H1 (cell line): ENCODE measurements at regions not wholly inside any gene's neighbourhood (a gene's known extent, or its start where the extent isn't known, plus 50 kb on each side); places are given as distances from the start of the nearest gene placed in this dataset.

Experiments
- CHD7 ChIP-seq: fragments of 300-600 bp; sonication (generic); IDR thresholded peaks from 2 replicates; pipeline ENCODE4 v1.7.1; 2012; ENCODE audit warnings: low read length, moderate library complexity, mild to moderate bottlenecking, inconsistent platforms; ENCODE audit not compliant: insufficient replicate concordance
- SIN3A ChIP-seq, 2 experiments: IDR thresholded peaks in 1 of 2; conservative IDR thresholded peaks in 1 of 2; 2 replicates each; pipeline ENCODE4 v1.6.1; 2011 to 2012; ENCODE audit warnings: low read length in 2 of 2, improper control_type of control experiment in 1 of 2, low read depth in 1 of 2, mild to moderate bottlenecking in 1 of 2
- TF ChIP-seq, protein P1 (sequence below): IDR thresholded peaks from 2 replicates; pipeline ENCODE4 v1.6.1; 2012; ENCODE audit warnings: inconsistent platforms

DNA sequence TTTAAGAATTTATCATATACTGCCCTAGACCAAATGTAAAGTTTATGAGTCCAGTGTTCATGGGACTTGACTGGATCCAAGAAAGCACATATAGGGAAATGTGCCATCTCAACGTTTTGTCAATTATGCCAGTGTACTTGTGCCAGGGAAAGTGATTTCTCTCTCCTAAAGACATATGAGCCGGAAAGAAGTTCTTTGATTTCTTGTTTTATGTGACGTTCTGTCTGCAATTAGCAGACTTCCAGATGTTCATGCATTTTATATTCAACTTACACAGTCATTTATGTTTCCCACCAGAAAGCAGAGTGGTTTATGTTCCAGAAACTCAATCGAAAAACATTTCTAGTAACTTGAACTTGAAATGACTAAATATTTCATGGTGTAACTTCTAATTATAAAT, 203.8 kb downstream of the FAM170A start (continued):
- TF ChIP-seq CHD7 (no peak), SIN3A (conservative IDR thresholded peaks at IDR 0.05 in 1 of 2, IDR thresholded peaks at IDR 0.05 in 1 of 2; ENCODE audit: low read depth in 1 of 2, low read length in 2 of 2) (no peak)
- TF ChIP-seq, protein P1, sequence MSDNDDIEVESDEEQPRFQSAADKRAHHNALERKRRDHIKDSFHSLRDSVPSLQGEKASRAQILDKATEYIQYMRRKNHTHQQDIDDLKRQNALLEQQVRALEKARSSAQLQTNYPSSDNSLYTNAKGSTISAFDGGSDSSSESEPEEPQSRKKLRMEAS: no peak
